ENCODE measurements at regions not wholly inside any gene's neighbourhood (a gene's known extent, or its start where the extent isn't known, plus 50 kb on each side); places are given as distances from the start of the nearest gene placed in this dataset.

DNA sequence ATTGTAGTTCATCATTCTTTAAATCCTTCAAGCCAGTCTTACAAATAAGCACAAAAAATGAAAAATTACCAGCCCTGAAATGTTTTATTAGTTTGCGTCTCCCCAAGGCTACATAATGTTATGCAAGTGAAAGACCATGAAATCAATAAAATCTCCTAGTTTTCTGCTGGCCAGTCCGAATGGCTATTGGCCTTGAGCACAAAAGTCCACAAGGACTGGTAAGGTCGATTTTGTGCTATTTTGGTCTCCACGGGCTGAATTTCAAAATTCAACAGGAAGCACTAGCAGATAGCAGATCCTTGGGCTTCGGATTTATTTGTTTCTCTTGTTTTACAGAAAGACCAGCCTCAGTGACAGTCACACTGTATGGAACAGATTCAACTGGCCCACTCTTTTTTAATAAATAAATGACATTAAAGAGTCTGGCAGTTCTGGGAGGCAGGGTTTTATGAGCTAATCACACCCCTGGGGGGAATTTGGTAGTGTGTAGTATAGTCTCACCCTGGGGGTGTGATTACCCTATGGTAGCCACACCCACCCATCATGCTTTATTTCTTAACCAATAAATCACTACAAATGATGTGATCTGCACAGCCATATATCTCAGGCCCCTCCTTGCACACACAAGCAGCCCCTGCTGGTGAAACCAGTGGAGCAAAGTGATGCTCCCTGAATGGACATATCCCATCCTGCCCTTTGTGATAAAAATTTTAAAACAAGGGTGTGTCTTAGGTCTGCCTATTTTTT lies 51.1 kb upstream of the TMEM33 start:
- TF ChIP-seq, protein P1, sequence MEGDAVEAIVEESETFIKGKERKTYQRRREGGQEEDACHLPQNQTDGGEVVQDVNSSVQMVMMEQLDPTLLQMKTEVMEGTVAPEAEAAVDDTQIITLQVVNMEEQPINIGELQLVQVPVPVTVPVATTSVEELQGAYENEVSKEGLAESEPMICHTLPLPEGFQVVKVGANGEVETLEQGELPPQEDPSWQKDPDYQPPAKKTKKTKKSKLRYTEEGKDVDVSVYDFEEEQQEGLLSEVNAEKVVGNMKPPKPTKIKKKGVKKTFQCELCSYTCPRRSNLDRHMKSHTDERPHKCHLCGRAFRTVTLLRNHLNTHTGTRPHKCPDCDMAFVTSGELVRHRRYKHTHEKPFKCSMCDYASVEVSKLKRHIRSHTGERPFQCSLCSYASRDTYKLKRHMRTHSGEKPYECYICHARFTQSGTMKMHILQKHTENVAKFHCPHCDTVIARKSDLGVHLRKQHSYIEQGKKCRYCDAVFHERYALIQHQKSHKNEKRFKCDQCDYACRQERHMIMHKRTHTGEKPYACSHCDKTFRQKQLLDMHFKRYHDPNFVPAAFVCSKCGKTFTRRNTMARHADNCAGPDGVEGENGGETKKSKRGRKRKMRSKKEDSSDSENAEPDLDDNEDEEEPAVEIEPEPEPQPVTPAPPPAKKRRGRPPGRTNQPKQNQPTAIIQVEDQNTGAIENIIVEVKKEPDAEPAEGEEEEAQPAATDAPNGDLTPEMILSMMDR (IDR thresholded peaks at IDR 0.05) = no peak
- Mint-ChIP-seq H3K27ac (no peak overlapping the region), H3K27me3 (peaks cover 48% of the 10 kb centered on the region), H3K4me1 (peaks cover 17% of the 10 kb centered on the region), H3K9me3 (no peaks in the 10 kb centered on the region), H3K36me3 (ENCODE audit: low read depth) (no peaks in the 10 kb centered on the region), H3K4me3 (no peak overlapping the region)
- ChIA-PET CTCF (interaction anchor here (0.8 to 2.0 kb wide), 3 partner anchors 14 to 603 kb away, joined by 3 to 10 read pairs (median 7); no protein-coding TSS in a partner anchor), POLR2A (no interaction called here)
- intact Hi-C loops (cut with micrococcal nuclease) = loop anchor here (5.0 kb wide), 2 partner anchors 132 to 513 kb away; partner anchors contain the start of gene SHISA3
- no peak for DNase-seq
- ATAC-seq (ENCODE audit: low read depth) = no peak

DNA sequence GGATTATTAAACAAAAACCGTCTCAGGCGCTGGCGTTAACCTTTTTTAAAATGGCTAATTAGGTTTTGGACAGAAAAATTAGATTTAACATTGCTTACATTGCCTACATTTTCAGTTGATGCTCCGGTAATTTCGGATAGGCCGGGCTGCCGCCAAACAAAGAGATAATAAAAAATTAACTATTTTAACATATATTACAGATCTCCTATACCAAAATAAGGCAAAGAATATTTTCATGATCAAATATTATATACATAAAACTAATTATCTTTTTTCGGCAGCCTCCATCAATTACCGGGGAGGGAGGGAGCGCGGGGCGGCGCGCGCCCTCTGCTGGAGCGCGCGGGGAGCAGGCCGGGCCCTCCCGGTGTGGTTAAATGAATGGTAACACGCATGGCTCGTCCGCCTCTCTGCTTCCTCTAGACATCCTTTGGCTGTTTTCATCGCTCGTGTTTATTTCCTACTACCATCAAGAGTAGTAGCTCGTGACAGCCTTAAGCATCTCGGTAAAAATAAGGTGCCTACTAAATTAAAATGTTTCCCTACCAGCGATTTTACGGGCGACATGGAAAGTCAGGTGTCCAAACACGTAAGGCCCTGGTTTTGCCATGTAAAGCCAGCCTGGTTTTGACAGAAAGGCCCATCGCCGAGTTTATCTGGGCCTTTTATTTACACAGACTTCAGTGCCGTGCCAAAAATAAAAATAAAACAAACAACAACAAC lies 52.4 kb upstream of the TMEM33 start:
- Mint-ChIP-seq H3K27me3 (peaks cover 54% of the 10 kb centered on the region), H3K9me3 (no peaks in the 10 kb centered on the region), H3K36me3 (ENCODE audit: low read depth) (no peaks in the 10 kb centered on the region), H3K4me3 (peak overlapping the region; percentile 57), H3K4me1 (peaks cover 17% of the 10 kb centered on the region), H3K27ac (no peak overlapping the region)
- CTCF ChIA-PET = interaction anchor here (1.3 kb wide), 1 partner anchor 602 kb away, joined by 7 read pairs; no protein-coding TSS in a partner anchor
- DNase-seq = no peak
- peak; percentile 79 for ATAC-seq (ENCODE audit: low read depth)
- TF ChIP-seq, protein P1 (IDR thresholded peaks at IDR 0.05) = peak; percentile 83
- POLR2A ChIA-PET = no interaction called here
- intact Hi-C loops (cut with micrococcal nuclease) = loop anchor here (1.0 to 5.0 kb wide), 4 partner anchors 130 to 601 kb away; partner anchors contain the start of gene SHISA3

GRCh38 chr4:41881981-41882624 lies 53.1 kb upstream of the TMEM33 start:
- ChIA-PET POLR2A (no interaction called here), CTCF (no interaction called here)
- Mint-ChIP-seq H3K27me3 (peaks cover 59% of the 10 kb centered on the region), H3K4me1 (peaks cover 17% of the 10 kb centered on the region), H3K9me3 (no peaks in the 10 kb centered on the region), H3K27ac (no peak overlapping the region), H3K4me3 (peak overlapping the region; percentile 48), H3K36me3 (ENCODE audit: low read depth) (no peaks in the 10 kb centered on the region)
- intact Hi-C loops (cut with micrococcal nuclease) = loop anchor here (1.0 to 5.0 kb wide), 4 partner anchors 130 to 601 kb away; partner anchors contain the start of gene SHISA3
- TF ChIP-seq, protein P1 (IDR thresholded peaks at IDR 0.05) = no peak
- DNase-seq (no peak), ATAC-seq (ENCODE audit: low read depth) (no peak)

GRCh38 chr4:41880840-41881831 lies 54.1 kb upstream of the TMEM33 start:
- DNase-seq (no peak), ATAC-seq (ENCODE audit: low read depth) (no peak)
- H3K27me3 Mint-ChIP-seq = peaks cover 62% of the 10 kb centered on the region
- peaks cover 17% of the 10 kb centered on the region for H3K4me1 Mint-ChIP-seq
- CTCF ChIA-PET = interaction anchor here (0.8 kb wide), 1 partner anchor 600 kb away, joined by 3 read pairs; no protein-coding TSS in a partner anchor
- TF ChIP-seq, protein P1 (IDR thresholded peaks at IDR 0.05) = no peak
- POLR2A ChIA-PET = no interaction called here
- intact Hi-C loops (cut with micrococcal nuclease) = loop anchor here (5.0 kb wide), 2 partner anchors 129 to 516 kb away; partner anchors contain the start of gene SHISA3
- peak overlapping the region; percentile 68 for H3K4me3 Mint-ChIP-seq
- H3K9me3 Mint-ChIP-seq = no peaks in the 10 kb centered on the region
- no peaks in the 10 kb centered on the region for H3K36me3 Mint-ChIP-seq (ENCODE audit: low read depth)
- H3K27ac Mint-ChIP-seq = no peak overlapping the region
